ENCODE measurements at regions not wholly inside any gene's neighbourhood (a gene's known extent, or its start where the extent isn't known, plus 50 kb on each side); places are given as distances from the start of the nearest gene placed in this dataset.

DNA sequence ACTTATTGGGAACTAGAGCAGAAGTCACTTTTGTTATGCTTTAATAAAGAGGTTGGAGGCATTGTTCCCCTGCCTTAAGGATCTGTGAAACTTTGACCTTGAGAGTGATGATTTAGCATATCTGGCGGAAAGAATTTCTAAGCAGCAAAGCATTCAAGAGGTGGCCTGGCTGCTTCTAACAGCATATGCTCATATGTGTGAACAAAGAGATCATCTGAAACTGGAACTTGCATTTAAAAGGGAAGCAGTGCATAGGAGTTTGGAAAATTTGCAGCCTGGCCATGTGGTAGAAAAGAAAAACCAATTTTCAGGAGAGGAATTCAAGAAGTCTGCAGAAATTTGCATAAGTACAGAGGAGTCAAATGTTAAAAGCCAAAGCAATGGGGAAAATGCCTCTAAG, 56.4 kb upstream of the GOLIM4 start:
- no peak for TF ChIP-seq EZH2 (IDR thresholded peaks at IDR 0.05; ENCODE audit: low read depth, unreplicated experiment)
- TF ChIP-seq, protein P1, sequence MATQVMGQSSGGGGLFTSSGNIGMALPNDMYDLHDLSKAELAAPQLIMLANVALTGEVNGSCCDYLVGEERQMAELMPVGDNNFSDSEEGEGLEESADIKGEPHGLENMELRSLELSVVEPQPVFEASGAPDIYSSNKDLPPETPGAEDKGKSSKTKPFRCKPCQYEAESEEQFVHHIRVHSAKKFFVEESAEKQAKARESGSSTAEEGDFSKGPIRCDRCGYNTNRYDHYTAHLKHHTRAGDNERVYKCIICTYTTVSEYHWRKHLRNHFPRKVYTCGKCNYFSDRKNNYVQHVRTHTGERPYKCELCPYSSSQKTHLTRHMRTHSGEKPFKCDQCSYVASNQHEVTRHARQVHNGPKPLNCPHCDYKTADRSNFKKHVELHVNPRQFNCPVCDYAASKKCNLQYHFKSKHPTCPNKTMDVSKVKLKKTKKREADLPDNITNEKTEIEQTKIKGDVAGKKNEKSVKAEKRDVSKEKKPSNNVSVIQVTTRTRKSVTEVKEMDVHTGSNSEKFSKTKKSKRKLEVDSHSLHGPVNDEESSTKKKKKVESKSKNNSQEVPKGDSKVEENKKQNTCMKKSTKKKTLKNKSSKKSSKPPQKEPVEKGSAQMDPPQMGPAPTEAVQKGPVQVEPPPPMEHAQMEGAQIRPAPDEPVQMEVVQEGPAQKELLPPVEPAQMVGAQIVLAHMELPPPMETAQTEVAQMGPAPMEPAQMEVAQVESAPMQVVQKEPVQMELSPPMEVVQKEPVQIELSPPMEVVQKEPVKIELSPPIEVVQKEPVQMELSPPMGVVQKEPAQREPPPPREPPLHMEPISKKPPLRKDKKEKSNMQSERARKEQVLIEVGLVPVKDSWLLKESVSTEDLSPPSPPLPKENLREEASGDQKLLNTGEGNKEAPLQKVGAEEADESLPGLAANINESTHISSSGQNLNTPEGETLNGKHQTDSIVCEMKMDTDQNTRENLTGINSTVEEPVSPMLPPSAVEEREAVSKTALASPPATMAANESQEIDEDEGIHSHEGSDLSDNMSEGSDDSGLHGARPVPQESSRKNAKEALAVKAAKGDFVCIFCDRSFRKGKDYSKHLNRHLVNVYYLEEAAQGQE (IDR thresholded peaks at IDR 0.05; ENCODE audit: unreplicated experiment) = no peak
- TF ChIP-seq, protein P2, sequence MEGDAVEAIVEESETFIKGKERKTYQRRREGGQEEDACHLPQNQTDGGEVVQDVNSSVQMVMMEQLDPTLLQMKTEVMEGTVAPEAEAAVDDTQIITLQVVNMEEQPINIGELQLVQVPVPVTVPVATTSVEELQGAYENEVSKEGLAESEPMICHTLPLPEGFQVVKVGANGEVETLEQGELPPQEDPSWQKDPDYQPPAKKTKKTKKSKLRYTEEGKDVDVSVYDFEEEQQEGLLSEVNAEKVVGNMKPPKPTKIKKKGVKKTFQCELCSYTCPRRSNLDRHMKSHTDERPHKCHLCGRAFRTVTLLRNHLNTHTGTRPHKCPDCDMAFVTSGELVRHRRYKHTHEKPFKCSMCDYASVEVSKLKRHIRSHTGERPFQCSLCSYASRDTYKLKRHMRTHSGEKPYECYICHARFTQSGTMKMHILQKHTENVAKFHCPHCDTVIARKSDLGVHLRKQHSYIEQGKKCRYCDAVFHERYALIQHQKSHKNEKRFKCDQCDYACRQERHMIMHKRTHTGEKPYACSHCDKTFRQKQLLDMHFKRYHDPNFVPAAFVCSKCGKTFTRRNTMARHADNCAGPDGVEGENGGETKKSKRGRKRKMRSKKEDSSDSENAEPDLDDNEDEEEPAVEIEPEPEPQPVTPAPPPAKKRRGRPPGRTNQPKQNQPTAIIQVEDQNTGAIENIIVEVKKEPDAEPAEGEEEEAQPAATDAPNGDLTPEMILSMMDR (conservative IDR thresholded peaks at IDR 0.05; ENCODE audit: low read depth in 2 of 2) = no peak
- no peak for TF ChIP-seq ZNF114 (CRISPR knock-in tag; IDR thresholded peaks at IDR 0.05)
- no peak for TF ChIP-seq CREB1 (CRISPR knock-in tag; IDR thresholded peaks at IDR 0.05; ENCODE audit: low read depth)
- TF ChIP-seq EZH2phosphoT487 (IDR thresholded peaks at IDR 0.05; ENCODE audit: unreplicated experiment) = no peak
- TF ChIP-seq STAT1 (IDR thresholded peaks at IDR 0.05; ENCODE audit: unreplicated experiment) = no peak
- no peak for TF ChIP-seq POLR2AphosphoS5 (IDR thresholded peaks at IDR 0.05; ENCODE audit: low read depth)
- TF ChIP-seq NANOG (IDR thresholded peaks at IDR 0.05; ENCODE audit: borderline replicate concordance) = no peak
- TF ChIP-seq, protein P3, sequence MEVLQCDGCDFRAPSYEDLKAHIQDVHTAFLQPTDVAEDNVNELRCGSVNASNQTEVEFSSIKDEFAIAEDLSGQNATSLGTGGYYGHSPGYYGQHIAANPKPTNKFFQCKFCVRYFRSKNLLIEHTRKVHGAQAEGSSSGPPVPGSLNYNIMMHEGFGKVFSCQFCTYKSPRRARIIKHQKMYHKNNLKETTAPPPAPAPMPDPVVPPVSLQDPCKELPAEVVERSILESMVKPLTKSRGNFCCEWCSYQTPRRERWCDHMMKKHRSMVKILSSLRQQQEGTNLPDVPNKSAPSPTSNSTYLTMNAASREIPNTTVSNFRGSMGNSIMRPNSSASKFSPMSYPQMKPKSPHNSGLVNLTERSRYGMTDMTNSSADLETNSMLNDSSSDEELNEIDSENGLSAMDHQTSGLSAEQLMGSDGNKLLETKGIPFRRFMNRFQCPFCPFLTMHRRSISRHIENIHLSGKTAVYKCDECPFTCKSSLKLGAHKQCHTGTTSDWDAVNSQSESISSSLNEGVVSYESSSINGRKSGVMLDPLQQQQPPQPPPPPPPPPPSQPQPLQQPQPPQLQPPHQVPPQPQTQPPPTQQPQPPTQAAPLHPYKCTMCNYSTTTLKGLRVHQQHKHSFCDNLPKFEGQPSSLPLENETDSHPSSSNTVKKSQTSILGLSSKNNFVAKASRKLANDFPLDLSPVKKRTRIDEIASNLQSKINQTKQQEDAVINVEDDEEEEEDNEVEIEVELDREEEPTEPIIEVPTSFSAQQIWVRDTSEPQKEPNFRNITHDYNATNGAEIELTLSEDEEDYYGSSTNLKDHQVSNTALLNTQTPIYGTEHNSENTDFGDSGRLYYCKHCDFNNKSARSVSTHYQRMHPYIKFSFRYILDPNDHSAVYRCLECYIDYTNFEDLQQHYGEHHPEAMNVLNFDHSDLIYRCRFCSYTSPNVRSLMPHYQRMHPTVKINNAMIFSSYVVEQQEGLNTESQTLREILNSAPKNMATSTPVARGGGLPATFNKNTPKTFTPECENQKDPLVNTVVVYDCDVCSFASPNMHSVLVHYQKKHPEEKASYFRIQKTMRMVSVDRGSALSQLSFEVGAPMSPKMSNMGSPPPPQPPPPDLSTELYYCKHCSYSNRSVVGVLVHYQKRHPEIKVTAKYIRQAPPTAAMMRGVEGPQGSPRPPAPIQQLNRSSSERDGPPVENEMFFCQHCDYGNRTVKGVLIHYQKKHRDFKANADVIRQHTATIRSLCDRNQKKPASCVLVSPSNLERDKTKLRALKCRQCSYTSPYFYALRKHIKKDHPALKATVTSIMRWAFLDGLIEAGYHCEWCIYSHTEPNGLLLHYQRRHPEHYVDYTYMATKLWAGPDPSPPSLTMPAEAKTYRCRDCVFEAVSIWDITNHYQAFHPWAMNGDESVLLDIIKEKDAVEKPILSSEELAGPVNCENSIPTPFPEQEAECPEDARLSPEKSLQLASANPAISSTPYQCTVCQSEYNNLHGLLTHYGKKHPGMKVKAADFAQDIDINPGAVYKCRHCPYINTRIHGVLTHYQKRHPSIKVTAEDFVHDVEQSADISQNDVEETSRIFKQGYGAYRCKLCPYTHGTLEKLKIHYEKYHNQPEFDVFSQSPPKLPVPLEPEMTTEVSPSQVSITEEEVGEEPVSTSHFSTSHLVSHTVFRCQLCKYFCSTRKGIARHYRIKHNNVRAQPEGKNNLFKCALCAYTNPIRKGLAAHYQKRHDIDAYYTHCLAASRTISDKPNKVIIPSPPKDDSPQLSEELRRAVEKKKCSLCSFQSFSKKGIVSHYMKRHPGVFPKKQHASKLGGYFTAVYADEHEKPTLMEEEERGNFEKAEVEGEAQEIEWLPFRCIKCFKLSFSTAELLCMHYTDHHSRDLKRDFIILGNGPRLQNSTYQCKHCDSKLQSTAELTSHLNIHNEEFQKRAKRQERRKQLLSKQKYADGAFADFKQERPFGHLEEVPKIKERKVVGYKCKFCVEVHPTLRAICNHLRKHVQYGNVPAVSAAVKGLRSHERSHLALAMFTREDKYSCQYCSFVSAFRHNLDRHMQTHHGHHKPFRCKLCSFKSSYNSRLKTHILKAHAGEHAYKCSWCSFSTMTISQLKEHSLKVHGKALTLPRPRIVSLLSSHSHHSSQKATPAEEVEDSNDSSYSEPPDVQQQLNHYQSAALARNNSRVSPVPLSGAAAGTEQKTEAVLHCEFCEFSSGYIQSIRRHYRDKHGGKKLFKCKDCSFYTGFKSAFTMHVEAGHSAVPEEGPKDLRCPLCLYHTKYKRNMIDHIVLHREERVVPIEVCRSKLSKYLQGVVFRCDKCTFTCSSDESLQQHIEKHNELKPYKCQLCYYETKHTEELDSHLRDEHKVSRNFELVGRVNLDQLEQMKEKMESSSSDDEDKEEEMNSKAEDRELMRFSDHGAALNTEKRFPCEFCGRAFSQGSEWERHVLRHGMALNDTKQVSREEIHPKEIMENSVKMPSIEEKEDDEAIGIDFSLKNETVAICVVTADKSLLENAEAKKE (CRISPR knock-in tag; IDR thresholded peaks at IDR 0.05) = no peak
- TF ChIP-seq, protein P4, sequence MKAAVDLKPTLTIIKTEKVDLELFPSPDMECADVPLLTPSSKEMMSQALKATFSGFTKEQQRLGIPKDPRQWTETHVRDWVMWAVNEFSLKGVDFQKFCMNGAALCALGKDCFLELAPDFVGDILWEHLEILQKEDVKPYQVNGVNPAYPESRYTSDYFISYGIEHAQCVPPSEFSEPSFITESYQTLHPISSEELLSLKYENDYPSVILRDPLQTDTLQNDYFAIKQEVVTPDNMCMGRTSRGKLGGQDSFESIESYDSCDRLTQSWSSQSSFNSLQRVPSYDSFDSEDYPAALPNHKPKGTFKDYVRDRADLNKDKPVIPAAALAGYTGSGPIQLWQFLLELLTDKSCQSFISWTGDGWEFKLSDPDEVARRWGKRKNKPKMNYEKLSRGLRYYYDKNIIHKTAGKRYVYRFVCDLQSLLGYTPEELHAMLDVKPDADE (IDR thresholded peaks at IDR 0.05) = no peak
- TF ChIP-seq ZNF331 (CRISPR knock-in tag; IDR thresholded peaks at IDR 0.05; ENCODE audit: low read depth) = no peak
- TF ChIP-seq JUNB (IDR thresholded peaks at IDR 0.05; ENCODE audit: unreplicated experiment) = no peak
- H3K36me3 ChIP-seq (ENCODE audit: insufficient read depth) = no peaks in the 10 kb centered on the region
- no peak overlapping the region for H3K27ac ChIP-seq (ENCODE audit: low read depth)
- no peaks in the 10 kb centered on the region for H3K4me1 Mint-ChIP-seq
- DNase-seq (ENCODE audit: low spot score) (no peak), ATAC-seq (no peak)
- H4K20me1 ChIP-seq (replicated peaks; ENCODE audit: insufficient read depth) = no peaks in the 10 kb centered on the region
- peaks cover 26% of the 10 kb centered on the region for H3K9me3 Mint-ChIP-seq
- no peaks in the 10 kb centered on the region for H3K79me2 ChIP-seq (replicated peaks; ENCODE audit: insufficient read depth)
- no peak overlapping the region for H3K27ac Mint-ChIP-seq
- H3K36me3 Mint-ChIP-seq (ENCODE audit: low read depth) = peaks cover 20% of the 10 kb centered on the region
- no peak overlapping the region for H2AFZ ChIP-seq
- H3K4me2 ChIP-seq = no peak overlapping the region
- no peak overlapping the region for H3K4me3 Mint-ChIP-seq
- no peaks in the 10 kb centered on the region for H3K27me3 ChIP-seq (ENCODE audit: insufficient read depth)
- no peak overlapping the region for H3K4me3 ChIP-seq
- H3F3A ChIP-seq (replicated peaks; ENCODE audit: low read depth) = no peaks in the 10 kb centered on the region
- no peaks in the 10 kb centered on the region for H3K4me1 ChIP-seq (ENCODE audit: insufficient read depth)
- no peaks in the 10 kb centered on the region; the same call in 1 of the 2 replicates for H3K9me2 ChIP-seq (ENCODE audit: insufficient read depth)
- no peaks in the 10 kb centered on the region for H3K27me3 Mint-ChIP-seq (ENCODE audit: insufficient read depth, low read depth, poor library complexity)

All from GM23338 (cell line).